H1 (cell line): ENCODE measurements at regions not wholly inside any gene's neighbourhood (a gene's known extent, or its start where the extent isn't known, plus 50 kb on each side); places are given as distances from the start of the nearest gene placed in this dataset.

ENCODE experiments used
- CTCF ChIA-PET: fragments of 300-600 bp; sonication (Branson Sonifier 250); formaldehyde crosslinking; loops from one replicate; lab custom pipeline; 2021; ENCODE audit not compliant: partially characterized antibody; lab: Charles Lee
- POLR2A ChIA-PET: fragments of 300-600 bp; sonication (Branson Sonifier 250); formaldehyde crosslinking; loops from one replicate; lab custom pipeline; 2021; ENCODE audit warnings: inconsistent platforms; ENCODE audit not compliant: partially characterized antibody; lab: Charles Lee
- DNase-seq, 2 experiments: peaks; one replicate each; pipeline versions ENCODE4 v3.0.0 to v3.0.0-alpha.2; 2010 to 2022; ENCODE audit warnings: low spot score in 2 of 2, low read depth in 1 of 2, mixed read lengths in 1 of 2
- FAIRE-seq: peaks from 2 replicates; lab custom pipeline; 2011; peaks lifted over from hg19 to GRCh38; lab: Jason Lieb, UNC
- H2AFZ ChIP-seq: 2 replicates; pipeline ENCODE4 v1.8.1; 2012; ENCODE audit warnings: low read length, inconsistent platforms
- H2AK5ac ChIP-seq: 2 replicates; pipeline ENCODE4 v1.6.1; 2013; ENCODE audit warnings: low read depth, low read length
- H2BK120ac ChIP-seq: replicated peaks from 2 replicates; pipeline ENCODE3; 2013; ENCODE audit warnings: low read depth, low read length, inconsistent platforms
- H2BK12ac ChIP-seq: 2 replicates; pipeline ENCODE4 v1.6.1; 2013; ENCODE audit warnings: low read depth, low read length
- H2BK15ac ChIP-seq: 2 replicates; pipeline ENCODE4 v1.6.1; 2013; ENCODE audit warnings: low read length
- H2BK20ac ChIP-seq: 2 replicates; pipeline ENCODE4 v1.6.1; 2013; ENCODE audit warnings: low read length
- H2BK5ac ChIP-seq: 2 replicates; pipeline ENCODE4 v1.6.1; 2013; ENCODE audit warnings: low read depth, low read length
- H3K14ac ChIP-seq: 2 replicates; pipeline ENCODE4 v1.6.1; 2013; ENCODE audit warnings: inconsistent platforms; ENCODE audit not compliant: insufficient read length
- H3K18ac ChIP-seq: 2 replicates; pipeline ENCODE4 v1.6.1; 2013; ENCODE audit warnings: low read length; ENCODE audit errors: extremely low read depth
- H3K23ac ChIP-seq: 2 replicates; pipeline ENCODE4 v1.6.1; 2013; ENCODE audit warnings: inconsistent platforms; ENCODE audit not compliant: insufficient read length
- H3K23me2 ChIP-seq: 2 replicates; pipeline ENCODE4 v1.6.1; 2013; ENCODE audit warnings: low read depth, low read length
- H3K27ac ChIP-seq: 2 replicates; pipeline ENCODE4 v1.6.1; 2011; ENCODE audit warnings: low read depth, low read length, inconsistent platforms
- H3K27me3 ChIP-seq, 4 experiments: replicated peaks in 1 of 4; 1 replicate in 1 of 4; 2 replicates in 3 of 4; pipeline versions ENCODE4 v1.6.1 to v1.8.1; 2011 to 2013; ENCODE audit warnings: low read length in 3 of 4, mild to moderate bottlenecking in 3 of 4, inconsistent platforms in 2 of 4, mixed read lengths in 2 of 4, moderate library complexity in 1 of 4; ENCODE audit not compliant: control insufficient read depth in 3 of 4, insufficient read depth in 3 of 4; ENCODE audit errors: extremely low read depth in 1 of 4
- H3K36me3 ChIP-seq, 4 experiments: 2 replicates each; pipeline versions ENCODE4 v1.6.1 to v1.8.1; 2011 to 2013; ENCODE audit warnings: mild to moderate bottlenecking in 4 of 4, low read length in 3 of 4, moderate library complexity in 2 of 4, control low read depth in 1 of 4, inconsistent platforms in 1 of 4; ENCODE audit not compliant: insufficient read depth in 4 of 4, control insufficient read depth in 2 of 4
- H3K4ac ChIP-seq: replicated peaks from 2 replicates; pipeline ENCODE3; 2013; ENCODE audit warnings: low read length, low read depth, mixed read lengths, inconsistent platforms; ENCODE audit not compliant: insufficient read length
- H3K4me1 ChIP-seq, 4 experiments: replicated peaks in 1 of 4; 1 replicate in 1 of 4; 2 replicates in 3 of 4; pipeline versions ENCODE4 v1.6.1 to v1.8.1; 2011 to 2013; ENCODE audit warnings: low read length in 3 of 4, inconsistent platforms in 2 of 4, mixed read lengths in 1 of 4; ENCODE audit not compliant: insufficient read depth in 4 of 4, control insufficient read depth in 3 of 4
- H3K4me2 ChIP-seq, 2 experiments: 2 replicates each; pipeline versions ENCODE4 v1.6.1 to v1.8.1; 2011 to 2013; ENCODE audit warnings: low read depth in 2 of 2, low read length in 2 of 2, control low read depth in 1 of 2, inconsistent platforms in 1 of 2, mild to moderate bottlenecking in 1 of 2; ENCODE audit not compliant: insufficient read depth in 1 of 2
- H3K4me3 ChIP-seq, 4 experiments: fragments of 200-600, 300-600 bp in 1 of 4; sonication (generic), shearing (Covaris generic), sonication (Bioruptor Twin) in 1 of 4; 2 replicates each; pipeline versions ENCODE4 v1.5.1 to v1.8.1; 2011 to 2016; ENCODE audit warnings: low read length in 4 of 4, low read depth in 3 of 4, control low read depth in 2 of 4, inconsistent platforms in 2 of 4, mild to moderate bottlenecking in 2 of 4, mixed read lengths in 1 of 4, moderate library complexity in 1 of 4; ENCODE audit not compliant: insufficient read depth in 2 of 4; ENCODE audit errors: extremely low read depth in 1 of 4
- H3K56ac ChIP-seq: replicated peaks from 2 replicates; pipeline ENCODE3; 2013; ENCODE audit warnings: low read depth, mild to moderate bottlenecking, mixed read lengths, low read length, inconsistent platforms; ENCODE audit not compliant: insufficient read length
- H3K79me1 ChIP-seq: 2 replicates; pipeline ENCODE4 v1.6.1; 2013; ENCODE audit warnings: low read depth, low read length, control low read depth
- H3K79me2 ChIP-seq, 2 experiments: 2 replicates each; pipeline versions ENCODE4 v1.6.1 to v1.8.1; 2012 to 2013; ENCODE audit warnings: low read length in 2 of 2, mild to moderate bottlenecking in 2 of 2, inconsistent platforms in 1 of 2; ENCODE audit not compliant: insufficient read depth in 2 of 2, control insufficient read depth in 1 of 2
- H3K9ac ChIP-seq, 4 experiments: replicated peaks in 1 of 4; 1 replicate in 1 of 4; 2 replicates in 3 of 4; pipeline versions ENCODE4 v1.6.1 to v1.8.1; 2011 to 2013; ENCODE audit warnings: low read depth in 3 of 4, low read length in 3 of 4, control low read depth in 2 of 4, mild to moderate bottlenecking in 2 of 4, moderate library complexity in 2 of 4, inconsistent platforms in 1 of 4; ENCODE audit errors: extremely low read depth in 1 of 4
- H3K9me3 ChIP-seq, 2 experiments: 2 replicates each; pipeline versions ENCODE4 v1.6.1 to v1.8.1; 2012 to 2013; ENCODE audit warnings: mild to moderate bottlenecking in 2 of 2, moderate library complexity in 2 of 2, control low read depth in 1 of 2, inconsistent platforms in 1 of 2, low read depth in 1 of 2, low read length in 1 of 2, mixed read lengths in 1 of 2; ENCODE audit not compliant: insufficient read depth in 2 of 2
- H4K20me1 ChIP-seq, 2 experiments: replicated peaks in 1 of 2; 2 replicates each; pipeline versions ENCODE3 to v1.8.1; 2011 to 2013; ENCODE audit warnings: inconsistent platforms in 2 of 2, low read length in 2 of 2, mild to moderate bottlenecking in 1 of 2; ENCODE audit not compliant: insufficient read depth in 2 of 2, control insufficient read depth in 1 of 2
- H4K5ac ChIP-seq: 2 replicates; pipeline ENCODE4 v1.6.1; 2013; ENCODE audit warnings: low read length, low read depth, mixed read lengths, inconsistent platforms; ENCODE audit not compliant: insufficient read length
- H4K8ac ChIP-seq: 2 replicates; pipeline ENCODE4 v1.8.0; 2013; ENCODE audit warnings: mild to moderate bottlenecking, moderate library complexity, low read length, inconsistent platforms; ENCODE audit not compliant: insufficient read depth; ENCODE audit errors: extremely low read depth
- H4K91ac ChIP-seq: replicated peaks from 2 replicates; pipeline ENCODE3; 2013; ENCODE audit warnings: low read length, mixed read lengths, inconsistent platforms; ENCODE audit not compliant: insufficient read length
- EZH2 ChIP-seq: fragments of 200-600 bp; sonication (generic); IDR thresholded peaks from 2 replicates; pipeline ENCODE4 v1.7.1; 2012; ENCODE audit warnings: low read depth, mild to moderate bottlenecking, moderate library complexity, low read length, inconsistent platforms; ENCODE audit not compliant: severe bottlenecking
- GABPA ChIP-seq: IDR thresholded peaks from 2 replicates; pipeline ENCODE4 v1.6.1; 2011; ENCODE audit warnings: mild to moderate bottlenecking, low read length, moderate library complexity, borderline replicate concordance; ENCODE audit not compliant: insufficient read depth
- HDAC6 ChIP-seq: IDR thresholded peaks from one replicate; pipeline ENCODE4 v1.7.1; 2012; ENCODE audit warnings: low read depth, mild to moderate bottlenecking, inconsistent platforms, low read length, moderate library complexity
- JUN ChIP-seq: IDR thresholded peaks from 2 replicates; pipeline ENCODE4 v1.6.1; 2011; ENCODE audit warnings: low read depth, mild to moderate bottlenecking, improper control_type of control experiment, low read length
- KDM4A ChIP-seq: IDR thresholded peaks from one replicate; pipeline ENCODE4 v1.7.1; 2012; ENCODE audit warnings: low read depth, mild to moderate bottlenecking, moderate library complexity, low read length, inconsistent platforms; ENCODE audit not compliant: severe bottlenecking
- KDM5A ChIP-seq: fragments of 200-600 bp; IDR thresholded peaks from 2 replicates; pipeline ENCODE4 v1.7.1; 2012; ENCODE audit warnings: mild to moderate bottlenecking, low read length, inconsistent platforms, mixed read lengths
- POLR2A ChIP-seq, 2 experiments: IDR thresholded peaks; 1 replicate in 1 of 2; 2 replicates in 1 of 2; pipeline ENCODE4 v1.6.1; 2011; ENCODE audit warnings: low read depth in 2 of 2, low read length in 2 of 2, mild to moderate bottlenecking in 2 of 2; ENCODE audit errors: control extremely low read depth in 1 of 2
- RBBP5 ChIP-seq: IDR thresholded peaks from 2 replicates; pipeline ENCODE4 v1.7.1; 2012; ENCODE audit warnings: low read depth, mild to moderate bottlenecking, inconsistent platforms, low read length, moderate library complexity, borderline replicate concordance
- SP4 ChIP-seq: IDR thresholded peaks from 2 replicates; pipeline ENCODE4 v1.6.1; 2012; ENCODE audit warnings: low read length, inconsistent platforms
- ZNF274 ChIP-seq: IDR thresholded peaks from 2 replicates; pipeline ENCODE4 v1.7.0; 2012; ENCODE audit warnings: low read length, borderline replicate concordance; ENCODE audit errors: extremely low read depth
- WGBS, 2 experiments: shearing (Covaris generic) in 1 of 2; methylation state at CpG; one replicate each; pipeline versions ENCODE4 v1.1.6 to v1.1.7; 2013 to 2015; ENCODE audit warnings: low lambda C conversion rate in 2 of 2, mixed read lengths in 2 of 2, inconsistent platforms in 1 of 2, low coverage in 1 of 2, missing lambda C conversion rate in 1 of 2; ENCODE audit not compliant: insufficient replicate concordance in 2 of 2, insufficient coverage in 1 of 2, insufficient read length in 1 of 2; ENCODE audit errors: extremely low coverage in 1 of 2, missing lambda C conversion rate in 1 of 2; 5-methylcytosine and 5-hydroxymethylcytosine counted together
- TF ChIP-seq, protein P1 (sequence below): IDR thresholded peaks from 2 replicates; pipeline ENCODE4 v1.6.1; 2011; ENCODE audit warnings: low read depth, mild to moderate bottlenecking, low read length; ENCODE audit not compliant: insufficient read depth
- TF ChIP-seq, protein P2 (sequence below): IDR thresholded peaks from 2 replicates; pipeline ENCODE4 v1.6.1; 2012; ENCODE audit warnings: inconsistent platforms

DNA sequence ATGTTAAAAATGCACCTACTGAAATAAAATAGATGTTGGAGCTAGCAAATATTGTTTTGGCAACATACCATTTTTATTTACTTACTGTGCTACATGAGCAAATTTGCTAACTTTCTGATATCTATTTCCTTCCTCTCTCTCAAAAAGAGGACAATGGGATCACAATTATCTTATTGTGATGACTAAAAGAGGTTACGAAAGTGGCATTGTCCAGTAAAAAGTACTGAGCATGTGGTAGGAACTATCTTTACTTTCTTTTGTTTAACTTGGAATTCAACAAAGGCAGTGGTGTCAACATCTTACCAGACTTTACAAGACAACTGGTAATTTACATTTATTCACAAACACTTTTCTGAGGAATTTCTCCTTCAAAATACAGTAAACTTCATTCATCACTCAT lies 1542.6 kb upstream of the CDH8 start:
- Histone ChIP-seq H4K5ac (no peak overlapping the region), H2BK5ac (no peak overlapping the region), H3K36me3 (no peaks in the 10 kb centered on the region), H3K23me2 (no peaks in the 10 kb centered on the region), H2AFZ (no peak overlapping the region), H4K91ac (no peak overlapping the region), H3K9ac (no peak overlapping the region), H3K4me1 (peaks cover 0 to 22% (median 4%) of the 10 kb centered on the region in 4 experiments; a peak in 4 of 7 replicates), H3K4me2 (no peak overlapping the region; a peak in 1 of 4 replicates), H2AK5ac (no peak overlapping the region), H2BK15ac (no peak overlapping the region), H3K27me3 (no peaks in the 10 kb centered on the region), H3K79me2 (no peaks in the 10 kb centered on the region), H3K9me3 (no peaks in the 10 kb centered on the region), H3K18ac (no peak overlapping the region), H4K20me1 (no peaks in the 10 kb centered on the region), H3K14ac (no peak overlapping the region), H3K4me3 (no peak overlapping the region), H3K27ac (no peak overlapping the region), H2BK12ac (no peak overlapping the region), H3K23ac (no peak overlapping the region), H3K4ac (no peak overlapping the region), H2BK120ac (no peak overlapping the region), H3K79me1 (no peaks in the 10 kb centered on the region), H3K56ac (no peak overlapping the region), H2BK20ac (no peak overlapping the region), H4K8ac (no peak overlapping the region)
- CTCF ChIA-PET, result no interaction called here
- WGBS, 2 experiments, result 88% methylated on average over 1 of the region's 1 CpG; no CpG with 5 or more reads in 1 of the 2 experiments
- no peak for DNase-seq
- no peak for FAIRE-seq
- POLR2A ChIA-PET, result no interaction called here
- no peak for TF ChIP-seq KDM4A
- no peak for TF ChIP-seq GABPA
- TF ChIP-seq RBBP5, result no peak
- TF ChIP-seq SP4, result no peak
- no peak for TF ChIP-seq POLR2A (IDR thresholded peaks at IDR 0.05; ENCODE audit: control extremely low read depth in 1 of 2, low read depth in 2 of 2, low read length in 2 of 2)
- TF ChIP-seq, protein P1, sequence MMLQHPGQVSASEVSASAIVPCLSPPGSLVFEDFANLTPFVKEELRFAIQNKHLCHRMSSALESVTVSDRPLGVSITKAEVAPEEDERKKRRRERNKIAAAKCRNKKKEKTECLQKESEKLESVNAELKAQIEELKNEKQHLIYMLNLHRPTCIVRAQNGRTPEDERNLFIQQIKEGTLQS, result no peak
- TF ChIP-seq EZH2, result no peak
- TF ChIP-seq JUN, result no peak
- no peak for TF ChIP-seq HDAC6
- TF ChIP-seq, protein P2, sequence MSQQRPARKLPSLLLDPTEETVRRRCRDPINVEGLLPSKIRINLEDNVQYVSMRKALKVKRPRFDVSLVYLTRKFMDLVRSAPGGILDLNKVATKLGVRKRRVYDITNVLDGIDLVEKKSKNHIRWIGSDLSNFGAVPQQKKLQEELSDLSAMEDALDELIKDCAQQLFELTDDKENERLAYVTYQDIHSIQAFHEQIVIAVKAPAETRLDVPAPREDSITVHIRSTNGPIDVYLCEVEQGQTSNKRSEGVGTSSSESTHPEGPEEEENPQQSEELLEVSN, result no peak
- TF ChIP-seq ZNF274, result no peak
- no peak for TF ChIP-seq KDM5A
